Retinal pigment epithelial cell (primary cell): ENCODE measurements at regions not wholly inside any gene's neighbourhood (a gene's known extent, or its start where the extent isn't known, plus 50 kb on each side); places are given as distances from the start of the nearest gene placed in this dataset.

Experiments used
- DNase-seq: peaks from one replicate; pipeline ENCODE4 v3.0.0-alpha.2; 2010; ENCODE audit warnings: low read depth
- H3K4me3 ChIP-seq: 2 replicates; pipeline ENCODE4 v1.5.1; 2011; ENCODE audit warnings: mild to moderate bottlenecking, low read length, control low read depth, moderate library complexity
- CTCF ChIP-seq: conservative IDR thresholded peaks from 2 replicates; pipeline ENCODE4 v1.5.1; 2011; ENCODE audit warnings: low read depth, low read length, control low read depth, inconsistent platforms

- H3K4me3 ChIP-seq = no peak overlapping the region
- TF ChIP-seq CTCF = no peak
- no peak for DNase-seq
These were observed 496.2 kb downstream of the LTN1 start for GRCh38 chr21:28496517-28496916.

- no peak overlapping the region for H3K4me3 ChIP-seq
- no peak for TF ChIP-seq CTCF
- DNase-seq = no peak
These were observed 500.6 kb downstream of the LTN1 start for GRCh38 chr21:28492127-28492526.

- H3K4me3 ChIP-seq = no peak overlapping the region
- DNase-seq = no peak
- TF ChIP-seq CTCF = no peak
These were observed 502.8 kb downstream of the LTN1 start for GRCh38 chr21:28489821-28490350.

- no peak for TF ChIP-seq CTCF
- DNase-seq = no peak
These were observed 503.5 kb downstream of the LTN1 start for GRCh38 chr21:28489162-28489561.

GRCh38 chr21:28487455-28488070, 505.1 kb downstream of the LTN1 start:
- no peak for TF ChIP-seq CTCF
- no peak overlapping the region for H3K4me3 ChIP-seq
- no peak for DNase-seq

More at GRCh38 chr21:28489162-28489561, 503.5 kb downstream of the LTN1 start:
- H3K4me3 ChIP-seq = no peak overlapping the region

- no peak overlapping the region for H3K4me3 ChIP-seq
- DNase-seq = peak; percentile 8
- no peak for TF ChIP-seq CTCF
These were observed 507.2 kb downstream of the LTN1 start for GRCh38 chr21:28485301-28486022.
